Peyer's patch (tissue), 4 donors: ENCODE measurements at regions not wholly inside any gene's neighbourhood (a gene's known extent, or its start where the extent isn't known, plus 50 kb on each side); places are given as distances from the start of the nearest gene placed in this dataset.

ENCODE experiments used
- POLR2A ChIP-seq, 2 donors: fragments of 450-650 bp; IDR thresholded peaks; one replicate each; pipeline ENCODE4 v1.5.1; 2017; ENCODE audit warnings: antibody characterized with exemption in 2 of 2, mild to moderate bottlenecking in 2 of 2, moderate library complexity in 2 of 2
- TF ChIP-seq, protein P1 (sequence below), 6 experiments: fragments of 450-650 bp in 4 of 6; fragments of 200-600 bp in 2 of 6; sonication (generic) in 1 of 6; IDR thresholded peaks; one replicate each; pipeline ENCODE4 v1.5.1; 2017 to 2019; ENCODE audit warnings: antibody characterized with exemption in 6 of 6, mild to moderate bottlenecking in 3 of 6, moderate library complexity in 1 of 6

DNA sequence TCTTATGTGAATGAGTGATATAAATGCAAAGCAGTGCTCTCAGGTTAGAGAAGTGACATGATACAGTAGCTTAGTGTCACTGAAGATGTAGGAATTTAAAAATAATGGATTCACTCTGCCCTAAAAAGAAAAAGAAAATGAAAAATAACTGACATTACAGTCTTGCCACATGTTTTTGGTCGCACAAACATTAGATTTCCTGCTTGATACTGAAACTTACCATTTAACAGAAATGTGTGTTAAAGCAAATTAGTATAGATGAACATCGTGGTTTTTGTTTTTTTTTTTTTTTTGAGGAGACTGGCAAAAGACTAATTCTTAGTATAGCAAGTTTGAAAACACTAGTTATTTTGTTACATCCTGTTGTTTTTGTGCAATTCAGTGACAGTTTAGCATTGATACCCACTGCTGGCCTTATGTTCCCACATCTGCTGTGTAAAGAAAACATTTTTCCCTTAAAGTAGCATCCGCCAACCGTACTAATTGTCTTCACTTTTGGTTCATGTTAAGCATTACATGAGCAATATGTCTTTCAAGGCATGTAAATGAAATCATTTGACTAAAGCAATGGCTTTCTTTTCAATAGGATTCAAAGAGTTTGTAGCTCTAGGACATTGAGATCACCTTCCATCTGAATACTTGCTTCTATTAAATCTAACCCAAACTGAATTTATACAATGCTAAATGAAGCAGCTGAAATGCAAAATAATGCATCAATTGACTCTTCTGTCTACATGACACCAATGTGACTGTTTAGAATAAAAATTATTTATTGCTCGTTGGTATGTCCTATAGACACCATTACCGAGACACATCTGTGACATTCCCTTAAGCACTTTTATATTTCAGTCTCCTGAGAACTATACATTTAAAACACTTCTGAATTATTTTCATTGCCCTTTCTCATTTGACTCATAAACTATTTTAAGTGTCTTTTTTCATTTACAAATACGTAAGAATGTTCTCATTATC lies 859.1 kb downstream of the MAT2B start:
- TF ChIP-seq, protein P1, sequence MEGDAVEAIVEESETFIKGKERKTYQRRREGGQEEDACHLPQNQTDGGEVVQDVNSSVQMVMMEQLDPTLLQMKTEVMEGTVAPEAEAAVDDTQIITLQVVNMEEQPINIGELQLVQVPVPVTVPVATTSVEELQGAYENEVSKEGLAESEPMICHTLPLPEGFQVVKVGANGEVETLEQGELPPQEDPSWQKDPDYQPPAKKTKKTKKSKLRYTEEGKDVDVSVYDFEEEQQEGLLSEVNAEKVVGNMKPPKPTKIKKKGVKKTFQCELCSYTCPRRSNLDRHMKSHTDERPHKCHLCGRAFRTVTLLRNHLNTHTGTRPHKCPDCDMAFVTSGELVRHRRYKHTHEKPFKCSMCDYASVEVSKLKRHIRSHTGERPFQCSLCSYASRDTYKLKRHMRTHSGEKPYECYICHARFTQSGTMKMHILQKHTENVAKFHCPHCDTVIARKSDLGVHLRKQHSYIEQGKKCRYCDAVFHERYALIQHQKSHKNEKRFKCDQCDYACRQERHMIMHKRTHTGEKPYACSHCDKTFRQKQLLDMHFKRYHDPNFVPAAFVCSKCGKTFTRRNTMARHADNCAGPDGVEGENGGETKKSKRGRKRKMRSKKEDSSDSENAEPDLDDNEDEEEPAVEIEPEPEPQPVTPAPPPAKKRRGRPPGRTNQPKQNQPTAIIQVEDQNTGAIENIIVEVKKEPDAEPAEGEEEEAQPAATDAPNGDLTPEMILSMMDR (IDR thresholded peaks at IDR 0.05): no peak
- TF ChIP-seq POLR2A (IDR thresholded peaks at IDR 0.05): no peak
